Activated T-cell treated with anti-CD3 and anti-CD28 coated beads, Interleukin-2, amount 50 U/mL, for 48 hours (primary cell): ENCODE measurements at regions not wholly inside any gene's neighbourhood (a gene's known extent, or its start where the extent isn't known, plus 50 kb on each side); places are given as distances from the start of the nearest gene placed in this dataset.

Source experiments
- DNase-seq, 2 experiments: peaks; one replicate each; pipeline ENCODE4 v3.0.0-alpha.2; 2020

DNA sequence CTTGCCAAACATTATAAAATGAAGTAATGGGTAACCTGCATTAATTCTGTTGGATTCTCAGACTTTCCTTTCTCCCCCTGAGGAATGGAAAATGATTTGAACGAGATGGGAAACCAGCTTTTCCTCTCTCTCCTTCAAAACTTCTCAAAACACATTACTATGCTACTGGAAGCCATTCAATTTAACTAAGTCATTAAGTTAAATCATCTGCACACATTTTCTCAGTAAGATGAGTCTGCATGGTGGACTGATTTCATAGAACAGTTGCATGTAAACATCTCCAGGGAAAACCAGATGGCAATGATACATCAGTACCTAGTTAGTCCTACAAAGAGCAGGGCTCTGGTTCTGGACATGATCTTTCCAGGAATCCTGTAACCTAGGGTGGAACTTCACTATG, 59.9 kb downstream of the BMP4 start:
- DNase-seq, result no peak

GRCh38 chr14:53894456-53894855, 62.2 kb downstream of the BMP4 start:
- no peak for DNase-seq

DNA sequence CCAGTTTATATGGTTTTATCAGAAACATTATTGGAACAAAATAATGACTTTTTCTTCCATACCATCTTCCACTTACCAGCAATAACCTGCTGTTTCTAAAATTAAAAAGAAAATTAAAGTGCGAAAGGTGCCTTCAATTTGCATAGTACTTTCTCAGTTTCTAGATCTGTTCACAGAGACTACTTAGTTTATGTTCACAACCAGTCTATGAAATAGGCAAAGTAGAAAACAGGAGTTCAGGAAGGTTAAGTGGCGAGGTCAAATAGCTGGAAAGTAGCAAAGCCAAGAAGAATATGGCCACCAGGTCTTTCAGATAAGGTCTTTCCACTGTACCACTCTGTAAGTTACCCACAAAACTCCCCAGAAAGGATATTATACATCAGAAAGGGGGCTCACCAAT, 63.3 kb downstream of the BMP4 start:
- no peak for DNase-seq

- no peak for DNase-seq
Observed at GRCh38 chr14:53890611-53891101, 66.0 kb downstream of the BMP4 start.

DNA sequence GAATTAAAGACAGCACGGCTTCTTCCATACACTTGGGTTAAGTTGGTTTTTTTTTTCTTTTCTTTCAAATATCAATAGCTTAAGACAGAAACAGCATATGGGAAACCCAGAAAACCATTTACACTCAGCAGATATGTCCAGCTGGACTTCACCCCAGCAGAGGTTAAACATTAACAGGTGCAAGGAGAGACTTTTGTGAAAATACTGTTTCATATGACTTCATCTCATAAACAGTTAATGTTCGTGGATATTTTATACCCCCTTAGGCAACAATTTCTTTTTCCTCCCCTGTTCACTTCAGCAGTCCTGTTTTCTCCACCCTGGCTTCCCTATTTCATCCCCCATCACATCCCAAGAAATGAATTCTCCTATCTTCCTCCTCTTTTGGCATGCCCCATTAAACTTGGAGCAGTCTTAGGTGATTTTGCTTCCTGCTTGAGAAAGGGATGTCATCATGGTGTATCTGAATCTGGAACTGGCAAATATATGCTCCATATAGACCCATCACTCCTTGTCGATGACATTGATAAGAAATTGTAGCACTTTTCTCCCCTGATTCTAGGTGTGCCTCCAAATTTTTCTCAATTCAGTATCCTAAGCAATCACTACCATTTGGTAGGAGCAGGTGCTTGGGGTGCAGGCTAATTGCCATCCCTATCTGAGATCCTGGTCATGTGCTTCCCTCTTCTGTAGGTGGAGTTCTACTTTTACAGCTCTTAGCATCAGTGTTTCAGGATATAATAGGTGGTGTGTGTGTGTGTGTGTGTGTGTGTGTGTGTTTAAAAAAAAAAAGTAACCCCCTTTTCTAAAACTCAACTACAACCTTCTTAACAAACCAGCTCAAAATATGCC, 67.9 kb downstream of the BMP4 start:
- no peak for DNase-seq

DNA sequence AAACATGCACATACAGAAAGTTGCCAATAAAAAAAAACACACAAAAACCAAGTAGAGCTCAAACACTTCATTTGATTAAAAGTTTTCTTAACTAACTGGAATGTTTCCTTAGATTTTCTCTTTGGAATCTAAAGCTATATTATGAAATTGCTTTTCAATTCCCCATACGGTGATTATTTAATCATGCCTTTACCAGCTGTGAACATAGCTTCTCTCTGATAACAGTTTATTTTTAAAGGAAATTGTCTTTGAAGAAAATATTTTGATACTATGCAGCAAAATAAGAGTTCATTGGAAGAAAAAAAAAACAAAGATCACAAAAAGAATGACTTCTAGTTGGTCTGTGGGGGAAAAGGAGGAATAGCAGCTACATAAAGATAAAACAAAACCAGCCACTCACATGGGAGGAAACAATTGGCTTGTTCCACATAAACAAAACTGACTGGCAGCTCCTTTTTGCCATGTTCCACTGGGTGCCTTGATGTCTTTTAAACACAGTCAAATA, 71.4 kb downstream of the BMP4 start:
- DNase-seq, result no peak

DNA sequence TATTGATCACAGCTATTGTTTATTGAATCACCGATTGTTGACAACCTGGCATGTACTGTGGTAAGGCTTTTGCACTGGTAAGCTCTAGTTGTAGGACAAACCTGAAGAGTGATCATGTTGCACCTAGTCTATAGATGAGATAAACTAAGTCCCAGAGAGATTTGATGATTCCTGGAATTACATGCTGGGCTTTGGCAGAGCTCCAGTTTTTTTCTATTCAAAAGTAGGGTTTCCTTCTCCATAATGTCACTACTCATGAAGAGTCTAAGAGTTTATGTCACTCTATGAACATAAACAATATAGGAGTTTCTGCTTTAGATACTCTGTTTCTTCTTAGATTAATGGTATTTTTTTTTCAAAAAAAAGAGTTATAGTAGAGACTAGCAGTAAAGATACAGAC, 72.0 kb downstream of the BMP4 start:
- no peak for DNase-seq

DNA sequence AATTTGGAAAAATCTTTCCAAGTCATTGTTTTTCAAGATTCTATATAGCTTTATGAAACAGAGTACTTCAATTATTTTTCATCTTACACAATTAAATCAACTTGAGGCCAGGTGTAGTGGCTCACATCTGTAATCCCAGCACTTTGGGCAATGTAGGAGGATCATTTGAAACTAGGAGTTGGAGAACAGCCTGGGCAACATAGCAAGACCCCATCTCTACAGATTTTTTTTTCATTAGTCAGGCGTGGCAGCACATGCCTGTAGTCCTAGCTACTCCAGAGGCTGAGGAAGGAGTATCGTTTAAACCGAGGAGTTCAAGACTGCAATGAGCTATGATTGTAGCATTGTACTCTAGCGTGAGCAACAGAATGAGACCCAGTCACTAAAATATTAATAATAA, 72.9 kb downstream of the BMP4 start:
- no peak for DNase-seq

GRCh38 chr14:53882684-53883083, 73.9 kb downstream of the BMP4 start:
- DNase-seq, result no peak

GRCh38 chr14:53881921-53882320, 74.7 kb downstream of the BMP4 start:
- no peak for DNase-seq

GRCh38 chr14:53881161-53881871, 75.3 kb downstream of the BMP4 start:
- DNase-seq, result no peak

GRCh38 chr14:53880761-53881160, 75.9 kb downstream of the BMP4 start:
- no peak for DNase-seq

GRCh38 chr14:53879747-53880146, 76.9 kb downstream of the BMP4 start:
- no peak for DNase-seq

DNA sequence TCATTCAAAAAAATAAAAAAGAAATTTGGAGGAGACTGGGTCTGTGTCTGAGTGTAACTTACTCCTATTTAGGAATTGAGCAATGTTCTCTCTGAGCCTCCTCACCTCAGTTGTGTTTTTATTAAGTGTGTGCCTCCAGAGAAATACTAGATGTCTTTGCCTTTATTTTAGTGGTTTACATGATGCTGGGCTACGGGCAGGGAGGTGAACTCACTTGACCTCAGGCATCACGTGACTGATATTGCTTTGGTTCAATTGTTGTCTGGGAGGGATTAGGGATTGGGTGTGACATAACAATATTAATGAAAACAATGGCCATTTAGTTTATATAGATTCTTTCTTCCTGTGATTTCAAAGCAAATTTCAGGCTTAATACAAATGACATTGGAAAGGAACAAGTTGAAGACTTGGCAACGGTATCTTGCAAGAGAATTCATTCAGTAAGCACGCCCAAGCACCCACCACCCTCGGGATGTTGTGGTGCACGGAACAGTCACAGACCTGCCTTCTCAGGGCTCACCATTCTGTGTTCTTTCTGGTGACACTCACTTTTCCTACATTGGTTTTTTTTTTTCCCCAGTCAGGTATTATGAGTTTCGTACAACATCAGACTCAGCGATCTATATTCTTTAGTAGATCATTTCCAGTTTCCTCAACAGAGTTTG, 77.5 kb downstream of the BMP4 start:
- no peak for DNase-seq

GRCh38 chr14:53875324-53875897, 81.2 kb downstream of the BMP4 start:
- no peak for DNase-seq

GRCh38 chr14:53874704-53875103, 81.9 kb downstream of the BMP4 start:
- no peak for DNase-seq

GRCh38 chr14:53872681-53873089, 83.9 kb downstream of the BMP4 start:
- no peak for DNase-seq

- DNase-seq, result no peak
Observed at GRCh38 chr14:53871951-53872350, 84.7 kb downstream of the BMP4 start.

DNA sequence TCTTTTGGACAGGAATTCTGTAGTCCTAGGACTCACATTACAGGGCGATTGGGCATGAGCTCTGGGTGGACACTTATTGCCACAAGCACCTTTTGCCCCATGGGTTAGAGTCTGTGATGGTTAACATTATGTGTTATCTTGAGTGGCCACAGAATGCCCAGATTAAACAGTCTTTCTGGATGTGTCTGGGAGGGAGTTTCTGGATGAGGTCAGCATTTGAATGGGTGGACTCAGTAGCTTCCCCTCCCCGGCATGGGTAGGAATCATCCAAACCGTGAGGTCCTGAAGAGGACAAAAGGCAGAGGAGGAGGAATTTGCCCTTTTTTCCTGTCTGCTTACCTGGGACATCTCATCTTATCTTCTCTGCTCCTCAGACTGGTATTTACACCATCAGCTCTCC, 85.6 kb downstream of the BMP4 start:
- no peak for DNase-seq

- no peak for DNase-seq
Observed at GRCh38 chr14:53865711-53866110, 90.9 kb downstream of the BMP4 start.

- DNase-seq, result no peak
Observed at GRCh38 chr14:53861781-53862180, 94.8 kb downstream of the BMP4 start.

- no peak for DNase-seq
Observed at GRCh38 chr14:53858345-53858684, 98.3 kb downstream of the BMP4 start.

DNA sequence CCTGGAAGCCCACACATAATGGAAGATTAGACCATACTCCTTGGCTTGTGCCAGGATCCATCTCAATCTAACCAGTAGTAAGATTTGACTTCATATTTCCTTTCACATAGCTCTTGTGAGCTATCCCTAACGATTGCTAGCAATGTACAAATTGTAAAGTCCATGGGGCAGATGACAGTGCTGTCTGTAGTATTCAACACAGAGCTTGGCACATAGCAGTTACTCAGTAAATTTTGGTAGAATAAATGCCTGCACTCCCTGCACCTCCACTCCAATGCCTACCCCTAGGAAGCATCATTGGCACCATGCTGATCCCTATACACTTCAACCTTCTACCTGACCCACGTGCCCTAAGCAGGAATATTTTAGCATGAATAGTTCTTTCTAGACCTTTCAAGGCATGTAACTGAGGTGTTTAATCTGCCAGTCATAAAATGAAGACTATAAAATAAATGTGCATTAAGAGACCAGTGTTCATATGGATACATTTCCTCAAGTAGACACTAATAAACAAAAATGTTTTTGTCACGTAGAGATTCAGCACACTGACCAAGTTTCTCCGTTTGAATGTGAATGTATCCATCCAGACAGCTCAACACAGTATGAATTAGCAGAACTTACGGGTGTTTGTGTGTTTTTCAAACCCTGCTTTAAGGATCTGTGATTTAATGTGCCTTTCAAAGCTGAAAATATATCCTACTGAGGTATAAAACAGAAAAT, 98.8 kb downstream of the BMP4 start:
- no peak for DNase-seq
